HG03196 (cell line): ENCODE measurements at regions not wholly inside any gene's neighbourhood (a gene's known extent, or its start where the extent isn't known, plus 50 kb on each side); places are given as distances from the start of the nearest gene placed in this dataset.
"Not testable (repeated sequence)": the region's sequence is repeated elsewhere in the genome, so short reads cannot be mapped to it uniquely, and the experiment has no call there.

Source experiments
- ATAC-seq: cut with Tn5 transposase; IDR thresholded peaks from one replicate; pipeline ENCODE4 v1.9.1; 2021; ENCODE audit not compliant: unreplicated experiment

DNA sequence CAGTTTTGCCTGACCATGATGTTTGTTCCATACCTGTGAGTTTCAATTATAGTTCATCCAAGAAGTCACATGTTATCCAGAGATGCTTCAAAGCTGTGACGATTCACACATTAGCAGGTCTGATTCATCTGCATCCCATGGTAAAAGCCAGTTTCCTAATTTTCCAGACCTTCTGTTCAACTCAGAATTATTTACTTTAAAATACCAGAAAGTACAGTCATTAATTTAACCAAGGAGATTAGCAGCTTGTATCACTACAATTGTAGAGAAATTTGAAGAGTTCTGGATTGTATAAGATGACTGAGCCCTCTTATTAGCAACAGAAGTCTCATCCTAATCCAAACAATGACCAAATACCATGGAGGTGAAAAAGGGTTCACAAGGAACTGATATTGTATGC, 76.1 kb upstream of the THBS1 start:
- no peak for ATAC-seq

GRCh38 chr15:39506146-39506545, 74.7 kb upstream of the THBS1 start:
- no peak for ATAC-seq

DNA sequence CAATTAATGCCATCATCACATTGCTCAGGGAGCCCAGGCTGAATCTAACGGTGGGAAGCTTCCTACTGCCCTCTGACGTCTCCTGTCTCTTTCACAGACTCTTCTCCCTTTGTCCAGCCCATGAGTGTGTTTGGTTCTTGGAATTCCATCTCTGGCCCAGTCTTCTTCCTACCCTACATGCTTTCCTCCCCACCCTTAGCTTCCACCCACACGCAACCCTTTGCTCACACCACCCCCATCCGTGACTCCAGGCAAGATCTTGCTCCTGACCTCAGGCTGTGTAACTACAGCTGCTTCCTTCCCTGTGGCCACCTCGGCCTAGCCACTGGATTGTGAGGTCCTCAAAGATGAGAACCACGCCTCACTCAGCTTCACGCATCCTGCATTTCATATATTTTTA, 72.3 kb upstream of the THBS1 start:
- ATAC-seq = no peak

- ATAC-seq = no peak
Observed at GRCh38 chr15:39510001-39510701, 70.7 kb upstream of the THBS1 start.

DNA sequence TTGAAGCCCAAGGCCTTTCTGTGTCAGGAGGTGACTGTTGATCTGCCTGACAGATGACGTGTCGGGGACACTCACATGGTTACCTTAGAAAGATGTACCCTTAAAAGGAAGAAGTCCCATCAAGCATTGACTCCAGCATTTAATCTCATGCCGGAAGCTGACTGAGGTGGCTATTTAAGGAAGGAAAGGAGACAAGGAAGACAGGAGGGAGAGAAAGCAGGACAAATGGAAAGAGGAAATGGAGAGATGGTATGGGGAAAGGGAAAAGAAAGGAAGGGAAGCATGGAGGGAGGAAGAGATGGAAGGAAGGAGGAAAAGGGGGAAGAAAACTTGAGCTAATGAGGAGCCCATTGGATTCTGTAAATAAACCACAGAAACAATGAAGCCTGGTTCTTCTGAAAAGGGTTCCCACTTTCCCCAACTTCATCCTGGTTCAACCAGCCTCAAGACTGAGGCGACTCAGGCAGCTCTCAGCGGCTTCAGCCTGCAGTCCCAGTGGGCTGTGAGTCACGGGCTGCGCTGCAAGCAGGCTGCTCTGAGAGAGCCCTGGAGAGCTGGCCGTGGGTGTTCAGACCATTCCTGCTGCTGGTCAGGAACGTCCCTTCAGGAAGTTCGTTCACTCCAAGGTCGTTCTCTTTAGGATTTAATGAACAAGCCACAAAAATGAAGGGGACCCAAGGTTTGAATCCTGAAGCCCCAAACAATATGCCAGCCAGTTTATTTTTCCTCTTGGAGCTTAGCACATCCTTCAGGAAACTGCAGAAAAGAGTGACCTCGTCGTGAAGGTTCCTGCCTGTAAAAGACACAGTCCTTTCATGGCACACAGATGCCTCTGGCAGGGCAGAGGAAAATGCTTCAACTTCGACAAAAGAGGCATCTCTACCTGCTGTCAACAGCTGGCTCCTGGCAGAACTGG, 69.6 kb upstream of the THBS1 start:
- ATAC-seq = no peak

- ATAC-seq = no peak
Observed at GRCh38 chr15:39511916-39512260, 69.0 kb upstream of the THBS1 start.

DNA sequence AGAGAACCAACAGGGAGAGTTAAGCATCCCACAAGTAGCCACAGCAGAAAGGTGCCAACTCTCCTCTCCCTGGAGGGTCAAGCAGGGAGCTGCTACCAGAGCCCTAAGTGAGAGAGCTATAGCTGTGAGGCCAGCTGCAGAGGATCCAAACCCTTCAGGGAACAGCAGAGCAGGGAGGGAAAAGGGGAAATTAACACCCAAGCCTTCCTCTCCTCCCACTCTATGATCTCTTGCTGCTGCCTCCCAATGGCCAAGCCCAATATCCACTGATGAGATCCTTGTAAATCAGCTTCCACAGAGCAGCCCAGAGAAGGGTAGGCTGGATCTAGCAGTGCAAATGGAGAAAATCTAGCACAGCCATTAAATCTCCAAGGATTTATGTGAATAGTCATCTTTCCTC, 68.2 kb upstream of the THBS1 start:
- ATAC-seq = no peak

GRCh38 chr15:39513936-39514335, 66.9 kb upstream of the THBS1 start:
- no peak for ATAC-seq

- ATAC-seq = no peak
Observed at GRCh38 chr15:39514933-39515332, 65.9 kb upstream of the THBS1 start.

DNA sequence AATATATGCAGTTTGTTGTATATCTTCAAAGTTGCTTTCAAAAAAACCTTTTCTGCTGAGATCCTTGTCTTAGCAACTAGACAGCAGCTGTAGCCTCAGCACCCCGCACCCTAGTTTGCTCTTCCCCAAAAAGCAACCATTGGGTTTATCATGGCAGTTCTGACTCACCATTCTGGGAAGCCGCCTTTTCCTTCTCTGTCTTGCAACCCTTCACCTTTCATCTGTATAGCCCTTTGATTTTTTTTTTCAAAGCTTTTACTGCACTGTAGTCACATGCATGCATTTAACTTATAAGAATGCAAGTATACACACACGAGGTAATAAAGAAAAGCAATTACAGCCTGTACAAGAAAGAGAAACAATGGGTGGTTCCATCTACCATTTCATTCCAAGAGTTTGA, 65.1 kb upstream of the THBS1 start:
- ATAC-seq = no peak

- ATAC-seq = no peak
Observed at GRCh38 chr15:39517122-39517855, 63.6 kb upstream of the THBS1 start.

GRCh38 chr15:39523968-39524367, 56.9 kb upstream of the THBS1 start:
- not testable (repeated sequence) for ATAC-seq

GRCh38 chr15:39529457-39529856, 51.4 kb upstream of the THBS1 start:
- no peak for ATAC-seq

DNA sequence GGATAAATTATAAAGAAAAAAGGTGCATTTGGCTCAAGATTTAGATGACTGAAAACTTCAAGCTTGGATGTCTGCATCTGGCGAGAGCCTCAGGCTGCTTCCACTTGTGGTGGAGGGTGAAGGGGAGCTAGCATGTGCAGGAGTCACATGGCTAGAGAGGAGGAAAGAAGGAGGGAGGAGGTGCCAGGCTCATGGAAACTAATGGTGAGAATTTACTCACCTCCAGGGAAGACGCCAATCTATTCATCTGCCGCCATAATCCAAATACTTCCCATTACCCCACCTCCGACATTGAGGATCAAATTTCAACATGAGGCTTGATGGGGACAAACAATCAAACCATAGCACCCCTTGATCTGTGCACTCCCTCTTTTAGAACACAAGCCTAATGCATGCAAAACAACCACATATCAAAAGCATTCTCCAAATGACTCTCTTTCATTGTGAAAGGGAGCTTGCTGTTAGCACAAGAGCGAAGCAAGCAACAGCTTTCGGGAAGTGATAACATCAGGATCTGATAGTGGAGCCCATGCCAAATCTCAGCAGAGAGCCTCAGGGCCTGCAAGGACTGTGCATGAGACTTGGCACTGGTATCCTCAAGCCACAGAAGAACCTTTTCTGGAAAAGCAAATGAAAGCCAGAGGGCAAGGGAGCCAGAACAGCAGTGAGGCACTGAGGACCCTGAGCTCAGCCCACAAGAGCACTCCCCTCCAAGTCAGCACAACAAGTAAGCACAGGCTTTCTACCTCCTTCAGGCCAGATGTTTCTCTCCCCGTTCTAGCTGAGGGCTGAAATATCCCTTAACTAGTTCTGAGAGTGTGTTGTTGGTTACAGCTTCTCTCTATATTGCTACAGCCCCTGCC, 50.2 kb upstream of the THBS1 start:
- ATAC-seq = no peak
